Stimulated activated CD4-positive, alpha-beta T cell treated with anti-CD3 and anti-CD28 coated beads, TNF-alpha, amount 100 ng/mL, for 1 hour (primary cell): ENCODE measurements at regions not wholly inside any gene's neighbourhood (a gene's known extent, or its start where the extent isn't known, plus 50 kb on each side); places are given as distances from the start of the nearest gene placed in this dataset.

Source experiments
- DNase-seq, 3 donors: peaks; one replicate each; pipeline ENCODE4 v3.0.0-alpha.2; 2020; ENCODE audit warnings: low read depth in 3 of 3, low spot score in 1 of 3

- no peak for DNase-seq
Observed at GRCh38 chr2:219765231-219765911, 137.9 kb downstream of the SLC4A3 start.

- DNase-seq: no peak
Observed at GRCh38 chr2:219766658-219767057, 139.2 kb downstream of the SLC4A3 start.

GRCh38 chr2:219769090-219769910 lies 141.9 kb downstream of the SLC4A3 start:
- no peak for DNase-seq

GRCh38 chr2:219772103-219772635 lies 144.7 kb downstream of the SLC4A3 start:
- no peak for DNase-seq

GRCh38 chr2:219772697-219773096 lies 145.3 kb downstream of the SLC4A3 start:
- no peak for DNase-seq

GRCh38 chr2:219775506-219775905 lies 148.1 kb downstream of the SLC4A3 start:
- no peak for DNase-seq

- no peak for DNase-seq
Observed at GRCh38 chr2:219777388-219777787, 150.0 kb downstream of the SLC4A3 start.

- no peak for DNase-seq
Observed at GRCh38 chr2:219778189-219778588, 150.8 kb downstream of the SLC4A3 start.

GRCh38 chr2:219782737-219783348 lies 155.4 kb downstream of the SLC4A3 start:
- DNase-seq: no peak

- DNase-seq: no peak
Observed at GRCh38 chr2:219783359-219783975, 156.0 kb downstream of the SLC4A3 start.

- DNase-seq: no peak
Observed at GRCh38 chr2:219784178-219784577, 156.7 kb downstream of the SLC4A3 start.

GRCh38 chr2:219789476-219789875 lies 162.0 kb downstream of the SLC4A3 start:
- no peak for DNase-seq

- no peak for DNase-seq
Observed at GRCh38 chr2:219792446-219792845, 165.0 kb downstream of the SLC4A3 start.

GRCh38 chr2:219798430-219798829 lies 171.0 kb downstream of the SLC4A3 start:
- no peak for DNase-seq

GRCh38 chr2:219803294-219803693 lies 175.9 kb downstream of the SLC4A3 start:
- no peak for DNase-seq

- DNase-seq: no peak
Observed at GRCh38 chr2:219810895-219811294, 183.5 kb downstream of the SLC4A3 start.

GRCh38 chr2:219812672-219813071 lies 185.2 kb downstream of the SLC4A3 start:
- DNase-seq: no peak

GRCh38 chr2:219820767-219821166 lies 193.3 kb downstream of the SLC4A3 start:
- no peak for DNase-seq

- DNase-seq: no peak
Observed at GRCh38 chr2:219823574-219823973, 196.1 kb downstream of the SLC4A3 start.

GRCh38 chr2:219824996-219825395 lies 197.6 kb downstream of the SLC4A3 start:
- no peak for DNase-seq

GRCh38 chr2:219828127-219828526 lies 200.7 kb downstream of the SLC4A3 start:
- DNase-seq: no peak
